Endometrial microvascular endothelial cells (primary cell): ENCODE measurements at regions not wholly inside any gene's neighbourhood (a gene's known extent, or its start where the extent isn't known, plus 50 kb on each side); places are given as distances from the start of the nearest gene placed in this dataset.
"Not testable (repeated sequence)": the region's sequence is repeated elsewhere in the genome, so short reads cannot be mapped to it uniquely, and the experiment has no call there.

ENCODE experiments used
- in situ Hi-C: cut with HindIII; loops from 2 replicates; pipeline ENCODE4 v1.10.0; 2017; ENCODE audit warnings: low sequenced_read_pairs, low pct_unique_long_range_greater_than_20kb; ENCODE audit errors: inconsistent ontology term

DNA sequence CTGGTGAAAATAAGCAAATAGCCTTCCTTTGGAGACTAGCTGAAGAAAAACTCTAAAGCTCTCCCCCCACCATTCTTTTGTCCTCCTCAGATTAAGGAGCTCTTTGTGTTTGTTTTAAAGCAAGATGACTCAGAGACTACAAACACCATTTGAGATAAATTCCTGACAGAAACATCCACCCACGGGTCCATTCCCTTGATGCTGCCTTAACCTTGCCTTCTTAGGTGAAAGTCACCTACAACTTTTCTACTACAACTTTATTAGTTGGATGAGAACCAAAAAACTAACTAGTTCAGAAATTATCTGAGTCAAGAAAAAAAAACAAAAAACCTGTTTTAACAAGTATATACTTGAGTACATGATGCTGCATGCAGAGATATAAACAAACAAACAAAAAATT lies 831.1 kb downstream of the NR2F1-AS1 start:
- in situ Hi-C loops, result no loop called here

- in situ Hi-C loops, result no loop called here
These were observed 832.8 kb downstream of the NR2F1-AS1 start for GRCh38 chr5:92748072-92748676.

DNA sequence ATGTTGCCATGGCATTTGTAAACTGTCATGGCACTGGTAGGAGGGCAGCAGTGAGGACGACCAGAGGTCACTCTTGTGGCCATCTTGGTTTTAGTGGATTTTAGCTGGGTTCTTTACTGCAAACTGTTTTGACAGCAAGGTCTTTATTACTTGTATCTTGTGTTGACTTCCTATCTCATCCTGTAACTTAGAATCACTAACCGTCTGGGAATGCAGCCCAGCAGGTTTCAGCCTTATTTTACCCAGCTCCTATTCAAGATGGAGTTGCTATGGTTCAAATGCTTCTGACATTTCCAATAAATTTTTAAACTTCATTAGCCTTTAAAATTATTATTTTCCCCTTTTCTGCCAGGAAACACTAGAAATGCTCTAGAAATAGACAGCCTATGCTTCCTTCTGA lies 839.1 kb downstream of the NR2F1-AS1 start:
- in situ Hi-C loops, result no loop called here

DNA sequence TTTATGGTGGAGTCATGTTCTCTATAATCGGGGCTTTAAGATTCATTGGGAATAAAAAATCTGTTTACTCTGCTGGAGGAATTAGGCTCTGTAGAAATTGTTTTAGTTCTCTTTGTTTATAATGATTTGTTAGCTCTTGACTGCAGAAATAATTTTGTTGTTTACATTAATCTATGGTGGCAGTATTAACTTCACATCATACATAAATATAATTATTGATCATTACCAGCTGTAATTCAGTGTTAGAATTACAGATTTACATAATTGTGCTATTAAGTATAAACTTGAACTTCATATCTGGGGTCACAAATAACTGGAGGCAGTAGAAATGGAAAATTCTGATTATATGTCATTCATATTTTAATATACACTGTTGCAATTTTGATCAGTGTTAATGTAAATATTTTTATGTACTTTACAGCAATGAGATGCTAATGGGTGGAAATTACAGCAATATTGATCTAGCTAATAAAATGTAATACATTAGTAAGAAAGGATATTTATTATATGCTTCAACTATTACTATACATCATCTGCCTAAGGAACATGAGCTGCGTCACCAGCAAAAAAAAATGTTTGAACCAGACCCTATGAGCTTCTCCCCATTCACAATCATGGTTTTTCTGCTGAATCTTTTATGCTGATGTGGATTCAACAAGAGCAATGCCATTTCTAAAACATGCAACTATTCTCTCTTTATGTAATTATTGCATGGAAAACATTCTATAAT lies 846.6 kb downstream of the NR2F1-AS1 start:
- in situ Hi-C loops, result no loop called here

- in situ Hi-C loops, result no loop called here
These were observed 850.5 kb downstream of the NR2F1-AS1 start for GRCh38 chr5:92730486-92730885.

DNA sequence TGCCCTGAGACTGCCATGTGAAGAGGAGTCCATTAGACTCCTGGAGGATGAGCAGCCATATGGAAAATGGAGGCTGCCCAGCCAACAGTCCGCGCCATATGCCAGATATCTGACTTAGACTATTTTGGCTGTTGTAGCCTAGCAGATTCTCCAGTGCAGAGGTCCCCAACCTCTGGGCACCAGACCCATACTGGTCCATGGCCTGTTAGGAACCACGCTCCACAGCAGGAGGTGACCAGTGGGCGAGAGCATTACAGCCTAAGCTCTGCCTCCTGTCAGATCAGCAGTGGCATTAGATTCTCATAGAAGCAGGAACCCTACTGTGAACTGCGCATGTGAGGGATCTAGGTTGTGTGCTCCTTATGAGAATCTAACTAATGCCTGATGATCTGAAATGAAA lies 851.9 kb downstream of the NR2F1-AS1 start:
- in situ Hi-C loops, result no loop called here

GRCh38 chr5:92715946-92716520 lies 865.0 kb downstream of the NR2F1-AS1 start:
- in situ Hi-C loops, result no loop called here

DNA sequence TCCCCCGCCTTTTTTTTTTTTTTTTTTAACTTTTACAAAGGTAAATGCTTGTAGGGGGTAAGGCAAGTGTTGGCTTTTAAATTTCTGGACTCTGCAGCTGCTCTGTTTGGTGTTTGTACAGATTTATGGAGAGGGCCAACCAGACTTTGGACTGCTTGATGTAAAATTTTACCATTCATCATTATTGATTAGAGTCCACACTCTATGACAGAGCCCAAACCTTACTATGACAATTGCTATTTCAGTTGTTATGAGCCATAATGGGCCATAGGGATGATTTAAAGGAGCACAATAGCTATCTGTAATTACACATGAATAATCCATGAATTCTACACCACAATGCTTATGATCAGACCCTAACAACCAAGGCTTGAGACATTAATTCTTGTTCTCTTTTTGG lies 867.2 kb downstream of the NR2F1-AS1 start:
- in situ Hi-C loops, result no loop called here

DNA sequence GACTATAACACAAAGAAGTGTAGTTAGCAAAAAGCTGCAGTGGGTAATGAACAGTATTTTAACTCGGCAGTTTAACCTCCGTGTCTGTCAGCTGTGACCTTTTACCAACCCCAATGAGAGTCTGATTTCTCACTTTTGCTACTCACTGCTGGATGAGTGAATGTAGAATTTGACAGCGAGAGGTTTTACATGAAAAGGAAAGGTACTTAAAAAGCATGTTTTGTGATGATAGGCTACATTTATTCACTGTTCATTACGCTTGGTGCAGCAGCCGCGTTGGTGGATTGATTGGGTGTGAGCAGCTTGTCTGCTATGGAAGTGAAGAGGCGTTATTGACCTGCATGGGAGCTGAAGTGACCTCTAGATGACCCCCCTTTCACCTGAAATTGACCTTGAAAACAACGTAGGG lies 867.7 kb downstream of the NR2F1-AS1 start:
- in situ Hi-C loops, result no loop called here

- in situ Hi-C loops, result no loop called here
These were observed 869.1 kb downstream of the NR2F1-AS1 start for GRCh38 chr5:92711956-92712355.

GRCh38 chr5:92704590-92704989 lies 876.4 kb downstream of the NR2F1-AS1 start:
- in situ Hi-C loops, result no loop called here

- in situ Hi-C loops, result no loop called here
These were observed 877.0 kb downstream of the NR2F1-AS1 start for GRCh38 chr5:92703976-92704375.

DNA sequence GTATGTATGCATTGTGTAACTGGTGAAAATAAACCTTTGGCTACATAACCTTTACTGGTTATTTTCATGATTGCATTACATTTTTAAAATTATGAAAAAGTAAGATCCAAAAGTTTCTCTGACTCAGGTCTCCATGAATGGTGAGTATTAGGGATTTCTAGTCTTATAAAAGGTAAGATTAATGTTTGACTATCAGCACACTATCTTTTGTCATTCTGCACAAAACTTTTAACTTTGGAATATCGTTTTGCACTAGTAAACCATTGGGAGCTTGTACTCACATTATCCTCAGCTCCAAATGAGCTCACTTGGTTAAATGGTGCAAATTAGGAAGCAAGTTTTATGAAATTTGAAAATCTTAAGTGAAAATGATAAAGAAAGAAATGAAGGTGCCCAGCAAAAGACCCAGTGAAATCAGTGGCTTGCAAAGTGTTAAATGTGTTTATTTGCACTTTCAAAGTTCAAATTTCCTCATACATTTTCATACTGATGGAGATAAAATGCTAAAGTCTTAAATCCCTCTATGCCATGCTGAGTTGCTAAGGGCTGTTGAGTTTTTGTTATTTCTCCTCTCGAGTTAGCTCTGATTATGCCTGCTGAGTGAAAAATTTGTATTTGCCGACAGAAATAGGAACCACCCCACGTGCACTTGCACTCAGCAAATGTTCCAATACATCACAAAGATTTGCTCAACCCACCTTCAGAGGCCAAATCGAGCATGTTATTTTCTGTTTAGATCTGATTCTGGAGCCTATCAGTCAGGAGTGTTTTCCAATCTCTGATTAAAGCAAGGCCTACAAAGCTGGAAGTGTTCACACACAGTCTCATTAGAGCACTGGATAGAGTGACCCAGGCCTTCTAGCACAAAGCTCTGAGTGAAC lies 885.7 kb downstream of the NR2F1-AS1 start:
- in situ Hi-C loops, result no loop called here

- in situ Hi-C loops, result no loop called here
These were observed 887.0 kb downstream of the NR2F1-AS1 start for GRCh38 chr5:92694067-92694466.

GRCh38 chr5:92691955-92692354 lies 889.1 kb downstream of the NR2F1-AS1 start:
- in situ Hi-C loops, result not testable (repeated sequence)

GRCh38 chr5:92687821-92688722 lies 892.9 kb downstream of the NR2F1-AS1 start:
- in situ Hi-C loops, result no loop called here

DNA sequence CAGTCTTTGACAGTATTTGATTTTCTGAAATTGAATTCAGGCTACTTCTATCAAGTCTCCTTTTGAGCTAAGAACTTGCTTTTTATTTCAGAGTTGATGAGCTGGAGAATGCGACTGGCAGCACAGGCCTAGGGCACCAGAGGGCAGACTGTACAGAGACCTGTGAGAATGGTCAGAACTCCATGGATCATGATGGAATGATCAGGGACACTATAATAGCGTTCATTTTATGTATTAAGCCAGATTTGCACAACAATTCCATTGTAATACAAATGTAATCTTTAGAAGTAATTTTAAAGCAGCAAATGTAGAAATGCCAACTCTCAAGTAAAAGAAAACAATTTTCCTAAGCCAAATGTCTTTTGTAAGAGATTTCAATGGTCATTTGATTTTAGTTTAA lies 902.4 kb downstream of the NR2F1-AS1 start:
- in situ Hi-C loops, result no loop called here
